ENCODE measurements at regions not wholly inside any gene's neighbourhood (a gene's known extent, or its start where the extent isn't known, plus 50 kb on each side); places are given as distances from the start of the nearest gene placed in this dataset.

DNA sequence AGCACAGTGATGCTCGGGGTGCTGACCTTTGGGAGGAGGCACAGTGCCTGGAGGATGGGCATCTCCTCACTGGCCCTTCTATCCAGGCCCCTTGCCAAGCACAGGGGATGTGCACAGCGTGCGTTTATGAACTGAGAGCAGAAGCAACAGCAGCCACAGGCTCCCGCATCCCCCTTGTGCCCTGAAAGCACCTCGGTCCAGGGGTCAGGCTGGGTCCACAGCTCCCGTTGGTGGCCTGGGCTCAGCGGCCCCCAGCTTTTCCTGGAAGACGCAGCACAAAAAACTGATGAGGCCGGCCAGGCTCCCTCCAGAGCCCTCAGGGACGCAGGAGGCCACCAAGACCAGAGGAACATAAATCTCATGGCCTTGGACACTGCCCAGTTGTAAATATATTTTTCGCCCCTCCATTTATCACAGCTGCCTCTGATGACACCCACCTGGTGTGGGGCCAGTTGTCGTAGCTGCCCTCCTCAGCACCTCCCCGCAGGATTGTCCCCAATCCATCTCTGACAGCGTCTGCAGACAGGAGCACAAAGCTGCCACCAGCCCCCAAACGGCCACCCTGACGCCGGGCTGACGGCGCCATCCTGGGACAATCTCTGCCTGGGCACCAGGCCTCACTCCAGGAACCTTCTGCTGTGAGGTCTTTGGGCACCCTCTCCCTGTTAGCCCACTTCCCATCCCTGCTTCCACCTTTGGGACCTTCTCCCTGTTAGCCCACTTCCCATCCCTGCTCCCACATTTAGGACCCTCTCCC, 203.1 kb downstream of the BRD1 start:
- no peak for DNase-seq (ENCODE audit: low read depth, low spot score)

DNA sequence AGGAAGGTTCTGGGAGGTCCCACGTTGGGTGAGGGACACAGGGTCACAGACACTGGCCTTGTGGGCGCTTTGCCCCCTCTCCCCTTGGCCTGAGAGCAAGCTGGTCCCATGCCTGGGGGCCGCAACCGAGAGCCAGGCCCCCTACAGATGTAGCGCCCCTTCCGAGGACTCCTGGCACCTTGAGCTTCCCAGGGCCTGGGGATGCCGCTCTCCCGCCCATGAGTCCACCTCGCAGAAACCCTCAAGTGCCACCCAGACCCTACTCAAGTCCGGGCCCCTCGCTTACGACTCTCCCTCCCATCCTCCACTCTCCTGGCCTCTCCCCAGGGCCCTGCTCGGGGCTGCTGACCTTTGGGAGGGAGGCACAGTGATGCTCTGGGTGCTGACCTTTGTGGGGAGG, 204.0 kb downstream of the BRD1 start:
- no peak for DNase-seq (ENCODE audit: low read depth, low spot score)

DNA sequence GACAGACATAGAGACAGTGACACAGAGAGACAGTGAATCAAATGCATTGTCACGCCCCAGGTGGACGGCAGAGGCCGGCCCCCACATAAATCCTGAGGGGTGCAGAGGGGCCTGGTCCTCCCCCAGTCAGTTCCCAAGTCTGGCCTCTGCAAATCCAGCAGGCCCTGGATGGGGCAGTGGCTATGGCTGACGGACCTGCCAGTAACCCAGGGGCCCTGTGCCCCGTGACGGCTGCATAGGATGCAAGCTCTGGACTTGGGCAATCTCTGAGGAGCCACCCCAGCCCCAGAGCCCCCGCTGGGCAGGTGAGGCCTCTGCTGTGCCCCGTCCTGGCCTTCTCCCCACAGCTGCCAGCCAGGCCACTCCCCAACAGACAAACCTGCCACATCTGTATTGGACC, 204.5 kb downstream of the BRD1 start:
- no peak for DNase-seq (ENCODE audit: low read depth, low spot score)

DNA sequence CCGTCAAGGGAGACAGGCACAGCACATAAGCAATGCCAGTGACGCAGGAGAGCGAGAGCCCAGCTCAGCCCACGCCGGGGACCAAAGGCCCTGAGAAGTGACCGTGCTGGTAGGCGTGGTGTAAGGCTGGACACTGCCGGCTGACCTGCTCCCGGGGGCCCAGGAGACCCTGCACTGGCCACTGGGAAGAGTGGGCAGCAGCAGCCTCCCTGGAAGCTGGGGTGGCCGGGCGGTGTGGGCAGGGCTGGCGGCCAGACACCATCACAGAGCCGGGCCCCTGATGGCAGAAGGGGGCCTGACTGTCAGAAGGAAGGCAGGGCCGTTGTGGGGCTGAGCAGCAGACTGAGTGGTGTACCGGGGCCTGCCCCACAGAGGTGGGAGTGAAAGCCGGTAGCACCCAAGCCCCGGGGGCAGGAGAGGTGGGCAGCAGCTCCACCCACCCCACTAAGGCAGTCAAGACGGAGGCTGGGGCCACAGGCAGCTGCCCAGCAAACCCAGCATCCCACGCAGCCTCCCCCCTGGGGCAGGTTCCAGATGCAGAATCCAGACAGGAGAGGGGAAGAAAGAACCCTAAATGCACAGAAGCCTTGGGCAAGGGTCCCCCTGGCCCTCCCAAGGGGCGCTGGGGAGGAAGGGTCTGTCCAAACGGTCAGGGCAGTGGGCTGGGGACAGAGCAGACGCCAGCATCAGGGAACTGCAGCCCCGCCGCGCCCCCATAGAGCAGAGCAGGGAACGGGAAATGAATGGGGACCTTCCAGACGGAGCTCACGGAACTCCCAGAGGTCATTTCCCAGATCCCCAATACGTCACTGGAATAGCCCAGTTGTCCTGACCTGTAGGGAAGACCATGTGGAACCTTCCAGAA, 205.2 kb downstream of the BRD1 start:
- no peak for DNase-seq (ENCODE audit: low read depth, low spot score)

DNA sequence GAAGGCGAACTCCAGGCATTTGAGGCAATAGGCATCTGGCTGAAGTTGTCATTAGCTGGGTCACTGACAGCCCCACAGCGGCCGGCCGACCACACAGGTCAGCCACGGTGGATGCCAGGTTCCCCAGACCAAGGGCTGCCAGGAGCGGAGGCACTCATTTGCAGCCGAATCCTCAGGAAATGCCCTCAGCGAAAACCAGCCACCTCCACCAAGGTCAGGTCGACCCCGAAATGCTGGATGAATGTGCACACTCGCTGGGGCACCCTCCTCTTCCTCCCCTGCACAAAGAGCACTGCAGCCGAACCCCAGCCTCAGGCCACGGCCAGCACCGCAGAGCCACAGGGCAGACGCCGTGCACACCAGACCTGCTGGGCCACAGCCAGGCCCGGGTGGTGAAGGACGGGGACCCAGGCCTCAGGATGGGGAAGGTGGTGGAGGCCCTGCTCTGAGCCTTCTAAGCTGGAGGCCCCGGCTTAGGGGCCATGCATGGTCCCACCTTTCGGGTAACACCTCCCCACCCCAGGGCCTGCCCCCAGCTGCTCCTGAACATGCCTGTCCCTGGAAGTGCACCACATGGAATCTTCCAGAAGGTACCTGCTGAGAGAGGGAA, 206.0 kb downstream of the BRD1 start:
- no peak for DNase-seq (ENCODE audit: low read depth, low spot score)

DNA sequence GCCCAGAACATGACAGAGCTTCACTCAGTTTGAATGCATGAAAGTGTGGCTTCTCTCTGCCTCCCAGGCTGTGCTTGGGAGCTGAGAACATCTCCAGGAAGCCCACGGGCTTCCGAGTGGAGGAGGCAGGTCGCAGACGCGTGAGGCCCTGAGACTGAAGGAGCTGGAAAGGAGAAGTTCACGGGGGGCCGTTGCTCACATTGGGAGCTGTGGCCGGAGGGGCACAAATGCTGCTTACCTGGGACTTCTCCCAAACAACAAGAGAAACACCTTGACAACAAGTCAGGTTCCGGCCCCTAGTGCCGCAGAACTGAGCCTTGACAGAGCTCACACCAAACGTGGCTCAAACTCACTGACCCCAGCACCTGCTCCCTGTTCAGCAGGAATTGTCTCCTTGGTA, 207.0 kb downstream of the BRD1 start:
- DNase-seq (ENCODE audit: low read depth, low spot score), result no peak

DNA sequence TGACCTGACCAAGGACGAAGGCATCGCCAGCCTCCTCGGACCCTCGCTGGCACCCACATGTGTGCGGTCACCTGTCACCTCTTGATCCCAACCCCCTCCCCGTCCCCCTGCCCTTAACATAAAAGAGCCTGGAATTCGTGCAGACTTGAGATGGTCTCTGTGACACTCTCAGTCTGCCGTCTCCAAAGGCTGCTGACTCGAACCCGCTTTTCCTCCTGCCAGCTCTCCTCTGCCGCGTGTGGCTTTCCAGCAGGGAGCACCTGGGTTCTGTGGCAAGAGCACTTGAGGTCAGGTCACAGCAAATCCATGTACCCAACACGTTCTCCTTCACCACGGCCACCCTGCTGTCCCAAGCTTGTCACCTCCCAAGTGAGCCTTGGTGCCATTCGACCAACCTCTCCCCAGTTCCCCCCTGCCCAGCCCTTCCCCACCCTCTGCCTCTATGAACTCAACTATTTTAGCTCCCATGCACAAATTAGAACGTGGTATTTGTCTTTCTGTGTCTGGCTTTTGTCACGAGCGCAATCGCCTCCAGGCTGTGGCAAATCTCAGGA, 207.6 kb downstream of the BRD1 start:
- no peak for DNase-seq (ENCODE audit: low read depth, low spot score)

DNA sequence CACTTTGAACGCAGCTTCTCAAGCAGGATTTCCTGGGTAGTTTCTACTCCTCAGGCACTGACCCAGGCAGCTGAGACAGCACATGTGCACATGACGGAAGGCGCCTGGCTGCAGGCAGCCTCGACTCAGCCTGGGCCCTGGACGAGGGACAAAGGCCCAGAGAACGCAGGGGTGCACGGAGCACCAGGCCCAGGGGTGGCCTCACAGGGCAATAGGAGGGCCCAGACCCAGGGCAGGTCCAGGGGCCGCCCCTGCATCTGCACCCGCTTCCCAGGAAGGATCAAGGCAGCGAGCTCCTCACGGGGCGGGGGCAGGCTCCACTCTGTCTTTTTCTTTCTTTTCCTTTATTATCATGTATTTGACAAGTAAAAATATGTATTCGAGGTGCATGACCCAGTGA, 208.4 kb downstream of the BRD1 start:
- no peak for DNase-seq (ENCODE audit: low read depth, low spot score)

DNA sequence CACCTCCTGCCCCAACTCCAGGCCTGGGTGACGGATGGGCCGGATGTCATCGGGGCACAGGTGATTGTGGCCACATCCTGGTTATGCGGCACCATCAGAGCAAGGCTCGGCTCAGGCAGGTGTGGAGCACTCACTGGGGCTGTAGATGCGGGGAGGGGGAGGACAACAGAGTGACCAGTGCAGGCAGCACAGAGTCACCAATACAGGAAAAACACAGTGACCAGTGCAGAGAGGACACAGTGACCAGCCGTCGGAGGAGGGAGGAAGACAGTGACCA, 209.1 kb downstream of the BRD1 start:
- DNase-seq (ENCODE audit: low read depth, low spot score), result no peak

DNA sequence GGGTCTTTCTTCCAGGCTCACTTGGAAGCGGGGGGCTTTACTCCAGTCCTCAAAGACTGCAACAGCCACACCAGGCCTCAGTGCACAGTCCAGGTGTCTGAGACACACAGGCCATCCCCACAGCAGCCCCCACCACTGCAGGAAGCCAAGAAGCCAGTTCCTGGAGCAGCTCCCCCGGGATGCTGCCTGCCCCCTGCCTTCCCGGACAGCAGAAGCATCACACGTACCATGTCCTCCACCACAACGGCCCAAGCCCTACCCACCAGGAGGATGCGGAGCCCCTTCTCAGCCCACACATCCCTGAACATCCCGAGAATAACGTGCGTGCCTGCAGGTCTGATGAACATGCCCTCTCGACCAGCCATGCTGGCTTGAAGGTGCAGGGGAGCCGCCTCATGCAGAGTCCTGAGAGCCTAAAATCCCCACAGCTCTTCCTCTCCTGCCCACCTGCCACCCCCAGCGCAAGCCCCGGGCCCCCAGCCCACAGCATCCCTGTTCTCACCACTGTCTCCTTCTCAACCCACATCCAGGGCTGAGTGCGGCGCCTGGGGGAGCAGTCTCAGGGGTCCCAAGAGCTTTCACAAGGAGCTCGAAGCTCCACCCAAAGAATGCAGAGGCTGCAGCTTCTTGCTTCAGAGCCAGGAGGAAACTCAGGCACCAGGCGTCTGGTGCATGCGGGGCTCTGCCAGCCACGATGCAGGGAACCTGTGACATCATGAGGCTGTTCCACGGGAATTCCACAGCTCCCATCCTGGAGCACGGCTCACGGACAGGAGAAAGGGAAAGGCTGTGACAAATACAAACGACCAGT, 209.6 kb downstream of the BRD1 start:
- DNase-seq (ENCODE audit: low read depth, low spot score), result no peak

DNA sequence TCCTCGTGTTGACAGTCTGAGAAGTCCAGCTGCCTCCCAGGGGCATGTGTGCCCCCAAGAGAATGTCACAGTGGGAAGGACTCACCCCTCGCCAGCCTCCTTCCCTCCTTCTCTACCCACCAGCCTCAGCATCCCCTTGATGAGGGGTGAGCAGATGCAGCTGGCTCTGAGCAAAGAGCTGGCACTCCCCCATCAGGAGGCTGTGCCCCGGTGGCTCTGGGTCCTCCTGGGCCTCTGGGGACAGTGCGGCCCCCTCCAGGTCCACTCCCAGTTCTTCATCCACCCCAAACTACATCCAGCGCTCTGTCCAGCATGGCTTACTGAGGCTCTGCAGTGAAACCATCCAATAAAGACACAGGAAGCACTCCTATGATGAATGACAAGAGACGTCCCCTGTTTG, 210.4 kb downstream of the BRD1 start:
- no peak for DNase-seq (ENCODE audit: low read depth, low spot score)

DNA sequence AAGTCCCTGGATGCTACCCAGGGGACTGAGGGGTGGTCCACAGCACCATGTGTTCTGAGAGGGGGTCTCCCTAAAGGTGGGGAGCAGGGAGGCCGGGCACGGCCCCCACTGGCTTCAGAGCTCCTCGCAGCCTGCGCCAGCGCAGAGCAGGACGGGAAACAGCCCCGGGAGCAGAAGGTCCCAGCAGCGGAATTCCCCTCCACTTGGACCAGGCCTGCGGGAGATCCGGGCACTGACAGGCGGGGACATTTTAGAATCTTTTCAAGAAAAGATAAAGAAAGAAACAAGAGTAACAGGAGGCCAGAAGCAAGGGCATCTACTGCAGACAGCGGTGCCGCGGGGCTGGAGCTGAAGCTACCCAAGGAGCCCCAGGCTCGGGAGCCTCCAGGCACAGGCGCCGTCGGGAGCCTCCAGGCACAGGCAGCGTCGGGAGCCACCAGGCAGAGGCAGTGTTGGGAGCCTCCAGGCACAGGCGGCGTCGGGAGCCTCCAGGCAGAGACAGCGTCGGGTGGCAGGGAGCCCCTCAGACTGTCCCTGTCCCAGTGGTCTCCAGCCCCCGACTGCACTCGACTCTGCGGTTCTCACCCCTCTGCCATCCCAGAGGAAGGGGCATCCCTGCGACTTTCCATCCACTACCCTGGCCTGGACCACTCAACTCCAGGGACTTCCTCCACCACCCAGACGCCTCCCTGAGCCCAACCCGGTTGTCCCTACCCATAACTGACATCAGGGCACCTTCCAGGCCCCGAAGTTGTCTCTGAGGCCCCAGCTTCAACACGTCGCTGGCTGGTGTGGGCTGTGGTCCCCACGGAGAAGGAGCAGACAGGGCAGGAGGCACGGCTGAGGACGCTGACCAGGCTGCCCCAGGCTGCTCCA, 211.1 kb downstream of the BRD1 start:
- DNase-seq (ENCODE audit: low read depth, low spot score), result no peak

DNA sequence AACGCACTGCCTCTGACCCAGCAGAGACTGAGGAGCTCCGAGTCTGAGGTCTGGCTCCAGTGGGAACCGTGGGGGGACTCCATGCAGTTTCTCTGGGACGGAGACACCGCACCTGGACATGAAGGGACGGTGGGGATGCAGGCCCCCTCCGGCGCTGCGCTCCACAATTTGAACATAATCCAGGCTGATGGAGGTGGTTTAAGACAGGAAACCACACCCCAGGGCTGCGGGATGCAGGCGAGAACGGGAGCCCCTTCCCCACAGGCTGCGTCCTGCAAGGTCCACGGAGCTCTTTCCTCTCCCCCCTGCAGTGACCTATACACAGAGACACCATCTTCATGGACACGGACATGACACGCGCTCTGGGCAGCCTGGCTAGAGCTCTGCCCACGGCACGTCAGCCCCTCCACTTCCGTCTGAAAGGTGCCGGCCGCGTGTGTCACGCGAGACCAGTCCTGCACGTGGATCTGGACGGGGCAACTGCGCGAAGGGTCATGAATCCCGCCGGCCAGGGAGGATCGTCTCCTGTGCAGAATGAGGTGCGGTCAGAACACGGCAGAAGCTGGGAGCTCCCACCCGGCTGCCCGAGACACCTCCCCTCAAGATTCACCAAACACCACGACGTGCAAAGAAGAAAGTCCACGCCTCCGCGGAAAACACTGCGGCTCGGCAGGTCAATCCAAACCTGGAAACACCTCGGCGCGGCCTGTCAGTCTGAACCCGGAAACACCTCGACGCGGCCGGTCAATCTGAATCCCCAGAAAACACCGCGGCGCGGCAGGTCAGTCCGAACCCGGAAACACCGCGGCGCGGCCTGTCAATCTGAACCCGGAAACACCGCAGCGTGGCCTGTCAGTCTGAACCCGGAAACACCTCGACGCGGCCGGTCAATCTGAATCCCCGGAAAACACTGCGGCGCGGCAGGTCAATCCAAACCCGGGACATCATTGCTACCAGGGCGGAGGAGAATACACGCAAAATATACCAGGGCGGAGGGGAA, 212.4 kb downstream of the BRD1 start:
- no peak for DNase-seq (ENCODE audit: low read depth, low spot score)

DNA sequence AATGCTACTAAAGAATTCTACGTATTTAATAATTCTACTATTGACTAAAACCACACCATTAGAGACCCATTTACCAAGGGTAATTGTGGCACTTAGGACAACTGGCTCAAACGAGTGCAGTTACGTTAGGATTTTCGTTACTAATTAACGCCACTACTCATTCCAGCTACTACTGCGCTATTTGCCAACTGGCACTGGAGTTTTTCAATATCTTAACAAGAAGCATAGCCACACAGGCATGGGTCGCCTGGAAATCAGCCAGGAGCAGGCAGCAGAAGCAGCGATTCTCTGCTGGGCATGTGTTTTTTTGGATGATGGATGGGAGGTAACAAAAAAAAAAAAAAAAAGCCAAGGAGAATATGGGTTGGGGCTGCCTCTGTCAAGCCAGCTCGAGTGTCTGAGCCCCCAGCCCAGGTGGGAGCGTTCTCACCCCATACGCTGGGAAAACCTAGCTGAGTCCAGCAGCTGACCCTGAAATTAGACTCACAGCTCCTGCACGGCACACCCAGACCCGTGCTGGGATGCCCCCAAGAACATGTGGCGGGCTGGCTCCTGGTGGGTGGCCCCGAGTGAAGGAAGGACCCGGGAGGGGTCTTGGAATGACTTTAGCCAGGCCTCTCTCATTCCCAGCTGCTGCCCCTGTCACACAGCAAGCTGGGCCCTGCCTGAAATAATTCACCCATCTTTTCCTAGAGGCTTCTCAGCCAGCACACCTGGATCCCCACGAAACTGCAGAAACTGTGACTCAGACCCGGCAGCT, 214.0 kb downstream of the BRD1 start:
- no peak for DNase-seq (ENCODE audit: low read depth, low spot score)

DNA sequence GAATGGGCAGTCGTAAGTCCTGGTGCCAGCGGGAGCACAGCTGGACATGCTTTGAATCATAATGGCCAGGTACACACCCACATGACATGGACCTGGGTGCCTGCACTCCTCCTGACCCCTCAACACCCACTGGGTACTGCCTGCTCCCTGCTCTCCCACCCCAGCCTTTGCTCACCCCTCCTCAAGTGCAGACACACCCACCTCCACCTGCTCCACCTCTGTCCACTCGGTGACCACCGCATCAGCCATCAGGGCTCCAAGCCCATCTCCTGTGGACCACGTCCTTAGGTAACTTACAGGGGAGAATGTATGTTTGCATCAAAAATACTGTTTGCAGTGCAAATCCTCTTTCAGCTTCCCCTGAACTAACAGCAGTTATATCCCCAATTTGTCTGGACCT, 214.6 kb downstream of the BRD1 start:
- DNase-seq (ENCODE audit: low read depth, low spot score), result no peak

DNA sequence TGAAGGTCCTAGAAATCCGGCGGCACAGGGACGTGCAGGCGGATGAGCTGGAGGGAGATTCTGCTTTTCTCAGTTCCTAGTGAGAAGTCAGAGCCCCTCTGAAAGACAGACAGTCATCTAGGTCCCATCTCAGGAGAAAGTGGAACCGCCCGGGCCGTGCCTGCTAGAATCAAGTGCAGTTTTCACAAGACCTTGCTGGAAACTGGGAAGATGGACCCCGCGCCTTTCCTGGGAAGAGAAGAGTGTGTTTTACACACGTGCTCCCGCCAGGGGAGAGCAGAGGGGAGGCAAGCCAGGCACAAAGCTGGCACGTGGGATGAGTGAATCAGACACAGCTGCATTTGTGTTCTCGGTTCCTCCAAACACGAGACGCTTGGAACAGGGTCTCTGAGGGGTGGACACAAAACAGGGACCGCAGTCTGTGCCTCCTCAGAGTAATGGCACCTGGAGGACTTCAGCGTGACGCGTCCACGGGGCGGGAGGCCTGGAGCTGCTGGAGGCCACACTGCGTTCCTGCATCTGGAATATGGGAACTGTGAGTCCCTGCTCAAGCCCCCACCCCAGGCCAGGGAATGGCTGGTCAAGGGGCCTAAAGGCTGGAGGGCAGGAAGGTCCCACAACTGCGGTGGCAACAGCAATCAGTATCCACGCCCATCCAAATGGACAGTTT, 218.3 kb downstream of the BRD1 start:
- no peak for DNase-seq (ENCODE audit: low read depth, low spot score)

DNA sequence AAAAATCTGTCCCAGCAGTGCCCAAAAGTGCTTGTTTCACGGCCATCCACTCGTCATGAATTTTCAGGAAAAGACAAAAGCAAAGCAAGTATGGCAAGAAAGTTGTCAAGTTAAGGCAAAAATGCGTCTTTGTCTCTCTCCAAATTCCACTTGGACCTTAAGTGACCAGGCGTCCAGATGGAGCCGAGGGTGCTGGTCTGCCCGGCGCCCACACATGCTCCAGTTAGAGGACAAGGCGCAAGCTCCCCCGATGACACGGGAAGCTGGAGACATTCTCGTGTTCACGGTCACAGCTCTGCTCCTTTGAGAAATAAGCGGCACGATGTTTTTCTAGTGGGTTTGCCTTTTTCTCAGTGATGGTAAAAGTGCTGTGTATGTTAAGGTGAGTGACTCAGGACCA, 219.0 kb downstream of the BRD1 start:
- no peak for DNase-seq (ENCODE audit: low read depth, low spot score)

DNA sequence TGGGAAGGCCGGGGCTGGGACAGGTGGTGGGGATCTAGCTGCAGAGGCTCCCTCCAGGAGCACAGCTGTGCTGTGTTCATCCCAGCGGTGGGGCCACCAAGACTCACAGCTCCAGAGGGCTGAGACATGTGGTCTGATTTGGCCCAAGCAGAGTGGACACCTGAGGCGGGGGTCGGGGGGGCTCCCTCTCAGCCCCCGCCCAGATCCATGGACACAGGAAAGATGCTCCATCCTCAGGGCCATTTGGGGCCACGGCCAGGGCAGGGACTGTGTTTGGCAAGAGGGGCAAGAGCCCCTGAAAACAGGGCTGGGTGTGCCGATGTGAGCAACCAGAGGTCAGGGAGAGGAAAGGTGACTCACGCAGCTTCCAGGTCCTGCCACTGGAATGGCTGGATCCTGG, 219.4 kb downstream of the BRD1 start:
- no peak for DNase-seq (ENCODE audit: low read depth, low spot score)
